NCI-H1417 (cell line): ENCODE measurements at regions not wholly inside any gene's neighbourhood (a gene's known extent, or its start where the extent isn't known, plus 50 kb on each side); places are given as distances from the start of the nearest gene placed in this dataset.
A peak's percentile ranks its signal among the peaks of the same experiment; 100 is the strongest.
"Not testable (repeated sequence)": the region's sequence is repeated elsewhere in the genome, so short reads cannot be mapped to it uniquely, and the experiment has no call there.

ENCODE experiments used
- DNase-seq, 3 experiments: peaks; one replicate each; lab custom pipeline; 2025; lab: John Stamatoyannopoulos, UW

DNA sequence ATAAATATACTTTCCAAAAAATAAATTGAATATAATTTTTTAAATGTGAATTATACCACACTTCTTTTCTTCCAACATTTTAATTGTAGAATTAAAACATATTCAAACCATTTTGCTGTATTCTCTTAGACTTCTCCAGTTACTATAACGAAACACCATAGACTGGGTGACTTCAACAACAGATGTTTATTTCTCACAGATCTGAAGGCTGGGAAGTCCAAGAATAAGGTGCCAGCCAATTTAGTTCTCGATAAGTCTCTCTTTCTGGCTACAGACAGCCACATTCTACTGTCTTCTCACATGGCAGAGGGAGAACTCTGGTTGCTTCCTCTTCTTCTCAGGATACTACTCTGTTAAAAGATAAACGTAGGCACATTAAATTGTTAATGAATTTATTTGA lies 155.8 kb upstream of the UGT8 start:
- DNase-seq: no peak

- DNase-seq: no peak
Measured at GRCh38 chr4:114444211-114444610, 154.4 kb upstream of the UGT8 start.

- not testable (repeated sequence) for DNase-seq
Measured at GRCh38 chr4:114447963-114448516, 150.6 kb upstream of the UGT8 start.

DNA sequence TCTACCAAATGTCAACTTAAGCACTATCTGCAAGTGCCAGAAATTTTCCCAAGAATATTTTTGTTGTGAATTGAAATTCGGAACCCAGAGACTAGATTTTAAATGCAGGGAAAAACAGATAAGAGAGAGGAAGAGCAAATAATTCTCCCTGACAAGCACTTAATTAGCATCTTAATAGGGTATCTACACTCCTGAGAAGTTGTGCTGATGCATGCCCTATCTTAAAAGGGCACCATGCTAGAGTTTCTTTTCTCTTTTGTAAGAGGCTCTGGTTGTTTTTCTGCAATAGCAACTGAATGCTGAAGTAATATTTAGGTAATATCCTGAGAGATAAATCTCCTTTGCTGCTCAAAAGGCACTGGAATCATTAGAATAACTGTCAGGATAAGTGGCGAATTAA lies 139.9 kb upstream of the UGT8 start:
- DNase-seq: no peak

GRCh38 chr4:114464726-114465272 lies 133.8 kb upstream of the UGT8 start:
- no peak for DNase-seq

GRCh38 chr4:114465766-114466165 lies 132.8 kb upstream of the UGT8 start:
- no peak for DNase-seq

- no peak for DNase-seq
Measured at GRCh38 chr4:114466299-114466698, 132.3 kb upstream of the UGT8 start.

GRCh38 chr4:114472269-114473032 lies 126.2 kb upstream of the UGT8 start:
- DNase-seq: no peak

DNA sequence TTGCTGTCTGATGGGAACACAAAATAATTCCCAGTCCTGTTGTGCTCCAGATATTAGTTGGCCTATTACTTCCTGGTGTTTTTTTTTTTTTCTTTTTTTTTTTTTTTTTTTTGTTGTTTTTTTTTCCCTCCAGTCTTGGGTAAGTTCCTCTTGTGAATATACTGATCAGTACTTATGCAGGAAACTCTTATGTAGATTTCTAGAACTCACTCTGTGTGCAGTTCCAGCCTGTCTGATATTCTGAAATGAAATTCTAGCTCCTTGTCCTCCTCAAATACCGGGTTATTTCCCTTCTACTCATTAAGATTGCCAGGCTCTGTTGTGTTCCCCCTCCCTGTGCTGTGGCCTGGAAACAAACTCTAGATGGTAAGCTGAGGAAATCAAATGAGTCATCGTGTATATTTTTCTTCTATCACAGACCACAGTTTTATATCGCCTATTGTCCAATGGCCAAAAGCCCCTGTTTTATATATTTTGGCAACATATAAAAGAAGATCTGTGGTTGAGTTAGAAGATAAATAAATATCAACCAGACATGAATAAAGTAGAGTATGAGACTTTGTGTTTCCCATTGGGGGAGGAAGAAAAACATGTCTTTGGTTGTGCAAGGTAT lies 124.3 kb upstream of the UGT8 start:
- DNase-seq: no peak

DNA sequence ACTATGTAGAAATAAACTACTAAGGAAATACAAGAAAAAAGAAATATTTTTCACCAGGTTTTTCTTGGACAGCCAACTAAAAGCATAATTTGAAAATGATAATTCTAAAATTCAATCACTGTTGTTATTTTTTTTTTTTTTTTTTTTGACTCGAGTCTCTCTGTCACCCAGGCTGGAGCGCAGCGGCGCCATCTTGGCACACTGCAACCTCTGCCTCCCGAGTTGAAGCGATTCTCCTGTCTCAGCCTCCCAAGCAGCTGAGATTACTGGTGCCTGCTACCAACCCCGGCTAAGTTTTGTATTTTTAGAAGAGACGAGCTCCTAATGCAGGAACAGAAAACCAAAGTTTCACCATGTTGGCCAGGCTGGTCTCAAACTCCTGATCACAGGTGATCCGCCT lies 122.3 kb upstream of the UGT8 start:
- no peak for DNase-seq

DNA sequence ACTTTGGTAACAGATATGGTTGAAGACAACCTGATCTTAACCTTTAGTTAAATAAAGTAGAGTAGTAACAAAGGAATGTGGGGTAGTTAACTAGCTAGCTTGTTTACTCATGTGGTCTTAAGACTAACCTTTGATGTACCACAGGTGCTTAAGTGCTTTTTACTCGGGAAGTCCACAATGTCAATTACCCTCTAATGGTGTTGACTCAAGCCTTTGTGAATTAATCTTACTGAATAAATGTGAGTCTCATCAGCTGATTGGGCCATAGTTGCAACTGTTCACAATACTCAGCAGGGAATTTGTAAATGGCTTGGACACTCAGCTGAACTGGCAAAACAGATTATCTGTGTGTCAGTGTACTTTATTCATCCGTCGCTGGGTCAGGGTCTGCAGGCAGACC lies 119.0 kb upstream of the UGT8 start:
- peak; percentile 19 to 95 (median 73) for DNase-seq

GRCh38 chr4:114481856-114482255 lies 116.8 kb upstream of the UGT8 start:
- no peak for DNase-seq

GRCh38 chr4:114487101-114487500 lies 111.5 kb upstream of the UGT8 start:
- no peak for DNase-seq

DNA sequence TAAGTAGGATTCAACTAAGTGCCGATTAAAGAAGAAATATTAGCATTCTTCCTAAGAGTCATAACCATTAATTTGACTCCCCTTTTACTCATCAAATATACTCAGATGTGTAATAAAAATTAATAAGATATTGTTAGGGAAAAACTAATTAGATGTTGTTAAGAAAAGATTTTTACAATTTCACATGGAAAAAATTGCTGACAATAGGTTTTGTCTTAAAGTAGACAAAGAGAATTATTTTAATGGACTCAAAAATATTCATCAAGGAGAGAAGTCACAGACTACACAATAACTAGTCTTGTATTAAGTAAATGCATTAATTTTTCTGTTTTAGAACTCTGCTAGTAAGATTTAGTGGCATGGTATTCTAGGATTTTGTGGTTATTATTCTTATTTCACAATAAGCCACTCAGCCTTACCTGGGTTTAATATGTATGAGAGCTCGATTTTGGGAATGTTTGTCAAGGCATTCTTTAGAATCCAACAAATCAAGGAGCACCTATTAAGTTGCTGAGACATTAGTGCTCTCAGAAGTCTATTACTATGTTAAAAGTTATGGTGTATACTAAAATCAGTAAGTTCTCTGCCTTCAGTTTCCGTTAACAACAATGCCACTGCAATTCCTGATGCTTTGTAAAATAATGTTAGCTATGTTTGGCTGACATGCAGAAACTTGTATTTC lies 110.2 kb upstream of the UGT8 start:
- DNase-seq: no peak

GRCh38 chr4:114494246-114494803 lies 104.3 kb upstream of the UGT8 start:
- no peak for DNase-seq

GRCh38 chr4:114495471-114495928 lies 103.1 kb upstream of the UGT8 start:
- no peak for DNase-seq

DNA sequence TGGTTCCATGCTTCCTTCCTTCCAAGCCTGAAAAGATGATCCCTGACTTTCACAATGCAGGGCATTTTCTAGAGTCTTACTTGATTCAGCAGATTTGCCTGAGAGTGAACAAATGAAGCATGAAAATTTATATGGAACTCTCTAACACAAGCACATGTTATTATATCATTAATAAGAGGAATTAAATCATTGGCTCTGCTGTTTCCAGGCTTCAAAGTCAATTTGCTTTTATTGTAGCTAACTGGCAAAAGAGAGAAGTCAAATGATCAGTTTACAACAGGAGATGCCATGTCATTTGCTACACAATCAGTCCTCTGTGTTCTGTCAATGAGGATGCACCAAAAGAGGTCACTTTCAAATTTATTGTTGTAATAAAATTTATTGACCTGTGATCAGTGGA lies 101.5 kb upstream of the UGT8 start:
- DNase-seq: no peak

DNA sequence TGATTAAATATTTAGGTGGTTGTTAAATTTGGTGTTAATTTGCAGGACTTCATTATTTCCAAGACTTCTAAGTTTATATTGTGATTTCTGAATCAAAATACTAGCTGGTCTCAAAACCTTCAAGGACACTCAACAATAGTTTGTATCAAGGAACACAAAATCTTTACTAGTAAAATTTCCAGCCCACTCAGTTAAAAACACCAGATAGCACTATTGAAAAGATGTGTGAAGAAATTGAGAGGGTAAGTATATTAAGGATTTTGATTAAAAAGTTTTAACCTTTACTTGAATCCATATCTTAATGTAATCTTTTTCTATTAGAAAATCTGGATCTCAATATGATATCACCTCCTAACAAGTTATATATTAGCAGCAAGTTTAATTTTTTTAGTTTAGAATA lies 89.3 kb upstream of the UGT8 start:
- no peak for DNase-seq

DNA sequence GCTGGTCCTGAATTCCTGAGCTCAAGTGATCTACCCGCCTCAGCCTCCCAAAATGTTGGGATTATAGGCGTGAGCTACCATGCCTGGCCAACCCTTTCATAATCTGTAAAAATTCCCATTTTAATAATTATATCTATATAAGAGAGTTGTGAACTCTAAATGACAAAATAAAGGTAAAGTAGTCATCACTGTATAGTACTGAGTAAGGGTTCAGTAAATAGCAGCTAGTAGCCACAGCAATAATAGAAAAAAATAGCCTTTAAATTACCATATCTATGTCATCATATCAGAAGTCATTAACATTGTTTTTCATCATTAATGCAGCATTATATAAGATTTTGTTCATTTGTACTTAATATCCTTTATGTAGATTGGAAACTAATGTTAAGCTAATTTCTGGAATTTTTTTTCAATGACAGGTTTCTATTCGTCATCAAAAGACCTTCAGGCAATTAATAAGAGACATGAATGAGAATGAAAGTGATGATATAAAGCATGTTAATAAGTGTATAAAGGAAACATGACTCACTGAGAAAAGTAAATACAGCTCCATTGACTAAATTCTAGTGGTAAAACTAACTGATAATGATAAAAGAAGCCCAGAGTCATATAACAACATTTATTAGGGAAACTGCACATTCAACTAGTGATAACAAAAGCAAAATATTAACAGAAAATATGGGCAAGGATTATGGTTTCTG lies 85.9 kb upstream of the UGT8 start:
- DNase-seq: peak in 1 of 3 experiments; percentile 37

GRCh38 chr4:114519368-114519767 lies 79.2 kb upstream of the UGT8 start:
- no peak for DNase-seq

DNA sequence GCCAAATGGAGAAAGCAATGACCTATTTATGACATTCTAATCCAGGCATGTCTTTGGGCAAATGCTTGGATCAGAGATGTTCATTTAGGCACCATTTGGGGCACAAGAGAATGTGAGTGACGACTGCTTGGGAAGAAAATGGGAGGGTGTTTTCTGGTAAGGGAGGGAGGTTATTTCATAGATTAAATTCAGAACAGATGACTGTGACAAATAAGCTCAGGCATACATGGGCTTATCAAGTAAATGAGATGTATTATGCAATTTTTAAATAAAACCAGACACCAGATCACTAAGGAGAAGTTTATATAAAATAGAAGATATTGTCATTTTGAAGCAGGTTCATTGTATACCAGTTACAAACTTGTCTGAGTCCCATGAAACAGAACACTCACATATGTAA lies 71.4 kb upstream of the UGT8 start:
- no peak for DNase-seq

GRCh38 chr4:114527637-114528036 lies 71.0 kb upstream of the UGT8 start:
- no peak for DNase-seq
